ENCODE measurements at regions not wholly inside any gene's neighbourhood (a gene's known extent, or its start where the extent isn't known, plus 50 kb on each side); places are given as distances from the start of the nearest gene placed in this dataset.
"Not testable (repeated sequence)": the region's sequence is repeated elsewhere in the genome, so short reads cannot be mapped to it uniquely, and the experiment has no call there.

DNA sequence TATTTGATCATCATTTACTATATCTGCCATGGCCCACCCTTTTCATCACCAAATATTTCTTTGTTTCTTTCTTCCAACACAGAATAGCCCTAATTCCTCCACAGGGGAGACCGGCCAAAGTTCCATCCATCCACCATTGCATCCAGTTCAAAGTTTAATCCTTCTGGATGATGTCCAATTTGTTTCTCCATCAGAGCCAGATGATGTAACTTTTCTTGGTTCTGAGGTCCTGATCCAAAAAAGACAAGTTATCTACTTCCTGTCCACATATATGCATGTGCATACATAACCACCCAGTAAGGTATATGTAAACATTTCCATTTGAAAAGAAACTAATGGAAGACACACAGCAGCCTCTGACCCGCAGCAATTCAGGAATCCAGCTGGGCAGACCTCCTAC is 237.3 kb downstream of the SHOX2 start:
- FAIRE-seq = no peak
- TF ChIP-seq POLR2A (IDR thresholded peaks at IDR 0.05; ENCODE audit: low read depth, low read length) (no peak), SPI1 (IDR thresholded peaks at IDR 0.05; ENCODE audit: low read depth, low read length) (no peak), POLR2AphosphoS5 (IDR thresholded peaks at IDR 0.05; ENCODE audit: low read depth, low read length) (no peak), POU2F2 (IDR thresholded peaks at IDR 0.05; ENCODE audit: low read depth, low read length) (no peak), TAF1 (IDR thresholded peaks at IDR 0.05; ENCODE audit: low read depth, low read length) (no peak), PAX5 (IDR thresholded peaks at IDR 0.05; ENCODE audit: insufficient read depth, low read length, severe bottlenecking) (no peak)
- no peak for DNase-seq (ENCODE audit: insufficient read length, low spot score)

DNA sequence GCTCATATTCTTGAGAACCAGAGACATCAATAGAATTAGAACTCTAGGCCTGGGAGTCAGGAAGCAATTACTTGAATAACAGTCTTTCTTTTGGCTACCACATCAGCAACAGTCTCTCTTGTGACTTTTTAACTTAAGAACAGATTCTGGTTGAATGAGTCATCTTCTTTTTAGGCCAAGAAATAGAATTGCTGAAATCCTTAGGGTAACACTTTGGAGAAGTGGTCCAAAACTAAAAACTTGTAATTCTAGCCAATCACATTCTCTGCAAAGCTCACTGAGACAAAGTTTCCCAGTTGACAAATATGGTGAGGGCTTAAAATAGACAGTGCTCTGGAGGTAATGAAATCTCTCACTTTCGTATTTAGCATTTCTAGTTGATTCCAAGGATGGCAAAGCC is 238.0 kb downstream of the SHOX2 start:
- no peak for FAIRE-seq
- TF ChIP-seq SPI1 (IDR thresholded peaks at IDR 0.05; ENCODE audit: low read depth, low read length) = no peak
- no peak for TF ChIP-seq POLR2A (IDR thresholded peaks at IDR 0.05; ENCODE audit: low read depth, low read length)
- no peak for TF ChIP-seq PAX5 (IDR thresholded peaks at IDR 0.05; ENCODE audit: insufficient read depth, low read length, severe bottlenecking)
- DNase-seq (ENCODE audit: insufficient read length, low spot score) = no peak

DNA sequence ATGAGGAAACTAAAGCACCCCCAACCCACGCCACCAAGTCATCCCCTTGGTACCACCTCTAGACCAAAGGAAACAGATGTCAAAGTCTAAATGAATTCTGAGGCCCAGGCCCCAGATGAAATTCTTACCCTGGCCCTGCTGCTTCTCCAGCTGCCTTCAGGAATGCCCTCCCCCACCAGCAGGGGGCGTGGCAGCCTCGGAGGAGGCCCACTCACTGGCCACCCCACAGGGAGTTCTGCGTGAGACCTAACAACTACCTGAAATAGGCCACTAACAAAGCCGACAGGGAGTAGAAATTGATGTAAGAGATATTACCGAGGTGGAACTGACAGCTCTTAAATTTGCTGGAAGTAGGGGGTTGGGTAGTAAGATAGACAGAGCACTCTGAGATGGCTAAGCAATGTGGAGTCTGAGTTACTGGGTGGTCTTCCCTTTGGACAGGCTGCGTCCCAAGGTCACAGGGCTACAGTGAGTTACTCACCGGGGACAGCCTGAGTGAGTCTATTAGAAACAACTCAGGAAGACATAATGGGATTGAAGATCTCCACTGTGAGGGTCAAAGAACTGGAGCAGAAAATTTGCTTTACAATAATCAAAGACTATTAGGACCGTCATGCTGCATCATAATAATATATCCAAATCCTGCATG is 240.7 kb downstream of the SHOX2 start:
- peak; percentile 30 for DNase-seq (ENCODE audit: insufficient read length, low spot score)
- TF ChIP-seq POLR2AphosphoS5 (IDR thresholded peaks at IDR 0.05; ENCODE audit: low read depth, low read length) (no peak), POLR2A (IDR thresholded peaks at IDR 0.05; ENCODE audit: low read depth, low read length) (no peak), PAX5 (IDR thresholded peaks at IDR 0.05; ENCODE audit: insufficient read depth, low read length, severe bottlenecking) (no peak), SPI1 (IDR thresholded peaks at IDR 0.05; ENCODE audit: low read depth, low read length) (no peak), POU2F2 (IDR thresholded peaks at IDR 0.05; ENCODE audit: low read depth, low read length) (no peak), TAF1 (IDR thresholded peaks at IDR 0.05; ENCODE audit: low read depth, low read length) (no peak)
- FAIRE-seq = peak; percentile 71

DNA sequence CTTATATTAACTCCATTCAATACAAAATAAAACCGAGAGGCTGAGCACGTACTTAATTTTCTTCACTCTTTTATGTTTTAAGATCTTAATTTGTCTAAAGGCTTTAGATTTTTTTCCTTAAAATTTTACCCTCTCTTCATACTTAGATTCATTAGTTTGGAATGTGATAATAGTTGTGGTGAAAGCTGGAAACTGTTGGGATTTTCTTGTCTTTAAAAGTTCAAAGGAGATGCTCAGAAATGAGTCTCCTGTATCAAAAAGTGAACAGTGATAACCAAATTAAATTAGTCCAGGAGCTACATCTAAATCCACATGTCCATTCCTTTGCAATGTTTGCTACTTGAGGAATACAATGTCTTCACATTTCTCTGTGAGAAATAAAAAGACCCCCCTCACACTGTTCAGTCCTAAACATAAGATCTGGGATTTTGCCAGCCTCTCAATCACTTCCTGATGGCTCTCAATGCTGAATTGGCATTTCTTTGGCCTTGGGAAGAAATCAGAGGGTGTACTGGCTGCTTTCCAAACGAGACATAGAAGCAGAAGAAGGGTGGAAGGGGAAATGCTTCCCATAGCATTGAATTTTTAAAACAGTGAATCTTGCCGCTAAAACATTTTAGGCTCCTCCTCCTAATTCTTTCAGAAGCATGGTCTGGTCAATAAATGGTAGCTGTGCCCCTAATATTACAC is 245.0 kb downstream of the SHOX2 start:
- no peak for FAIRE-seq
- no peak for DNase-seq (ENCODE audit: insufficient read length, low spot score)
- TF ChIP-seq POLR2A (IDR thresholded peaks at IDR 0.05; ENCODE audit: low read depth, low read length) (no peak), POU2F2 (IDR thresholded peaks at IDR 0.05; ENCODE audit: low read depth, low read length) (no peak), PAX5 (IDR thresholded peaks at IDR 0.05; ENCODE audit: insufficient read depth, low read length, severe bottlenecking) (no peak), SPI1 (IDR thresholded peaks at IDR 0.05; ENCODE audit: low read depth, low read length) (no peak), POLR2AphosphoS5 (IDR thresholded peaks at IDR 0.05; ENCODE audit: low read depth, low read length) (no peak), TAF1 (IDR thresholded peaks at IDR 0.05; ENCODE audit: low read depth, low read length) (no peak)

DNA sequence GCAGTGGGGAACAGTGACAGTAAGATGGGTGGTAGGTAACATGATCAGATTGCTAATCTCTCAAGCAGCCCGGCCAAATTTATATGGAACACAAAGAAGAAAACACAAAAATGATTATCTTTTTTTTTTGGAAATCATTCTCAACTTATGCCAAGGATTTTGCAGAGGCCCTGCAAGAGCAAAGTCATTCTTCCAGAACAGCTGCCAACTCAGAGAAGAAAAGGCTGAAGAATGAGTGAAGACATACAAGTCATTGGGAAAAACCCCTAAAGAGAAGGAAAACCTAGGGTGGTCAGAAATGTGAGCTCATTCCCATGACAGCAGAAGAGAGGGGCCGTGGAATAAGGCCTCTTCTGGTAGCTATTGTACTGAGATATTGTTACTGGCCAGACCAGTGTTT is 246.7 kb downstream of the SHOX2 start:
- DNase-seq (ENCODE audit: insufficient read length, low spot score) = no peak
- FAIRE-seq = no peak
- TF ChIP-seq POU2F2 (IDR thresholded peaks at IDR 0.05; ENCODE audit: low read depth, low read length) = no peak
- no peak for TF ChIP-seq SPI1 (IDR thresholded peaks at IDR 0.05; ENCODE audit: low read depth, low read length)
- no peak for TF ChIP-seq PAX5 (IDR thresholded peaks at IDR 0.05; ENCODE audit: insufficient read depth, low read length, severe bottlenecking)
- no peak for TF ChIP-seq TAF1 (IDR thresholded peaks at IDR 0.05; ENCODE audit: low read depth, low read length)
- no peak for TF ChIP-seq POLR2AphosphoS5 (IDR thresholded peaks at IDR 0.05; ENCODE audit: low read depth, low read length)
- no peak for TF ChIP-seq POLR2A (IDR thresholded peaks at IDR 0.05; ENCODE audit: low read depth, low read length)

DNA sequence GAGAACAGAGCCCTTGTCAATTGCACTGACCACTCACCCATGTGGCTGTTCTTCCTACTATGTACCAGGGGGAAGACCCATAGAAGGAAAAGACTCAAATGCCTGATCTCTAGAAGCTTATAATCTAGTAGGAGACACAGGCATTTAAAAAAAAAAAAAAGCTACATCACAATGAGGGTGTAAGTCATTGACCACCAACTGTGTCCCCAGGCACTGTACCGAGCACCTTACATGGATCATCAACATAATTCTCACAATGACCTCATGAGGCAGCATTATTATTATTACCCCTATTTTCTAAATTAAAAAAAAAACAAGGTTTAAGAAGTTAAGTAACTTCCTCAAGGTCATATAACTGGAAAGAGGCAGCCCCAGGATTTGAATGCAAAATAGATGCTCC is 247.4 kb downstream of the SHOX2 start:
- TF ChIP-seq SPI1 (IDR thresholded peaks at IDR 0.05; ENCODE audit: low read depth, low read length) = no peak
- TF ChIP-seq PAX5 (IDR thresholded peaks at IDR 0.05; ENCODE audit: insufficient read depth, low read length, severe bottlenecking) = no peak
- no peak for TF ChIP-seq POLR2AphosphoS5 (IDR thresholded peaks at IDR 0.05; ENCODE audit: low read depth, low read length)
- no peak for TF ChIP-seq POLR2A (IDR thresholded peaks at IDR 0.05; ENCODE audit: low read depth, low read length)
- TF ChIP-seq TAF1 (IDR thresholded peaks at IDR 0.05; ENCODE audit: low read depth, low read length) = no peak
- TF ChIP-seq POU2F2 (IDR thresholded peaks at IDR 0.05; ENCODE audit: low read depth, low read length) = no peak
- DNase-seq (ENCODE audit: insufficient read length, low spot score) = no peak
- no peak for FAIRE-seq

GRCh38 chr3:157857440-157857839 is 248.8 kb downstream of the SHOX2 start:
- DNase-seq (ENCODE audit: insufficient read length, low spot score) = no peak
- TF ChIP-seq POU2F2 (IDR thresholded peaks at IDR 0.05; ENCODE audit: low read depth, low read length) (no peak), POLR2AphosphoS5 (IDR thresholded peaks at IDR 0.05; ENCODE audit: low read depth, low read length) (no peak), TAF1 (IDR thresholded peaks at IDR 0.05; ENCODE audit: low read depth, low read length) (no peak), POLR2A (IDR thresholded peaks at IDR 0.05; ENCODE audit: low read depth, low read length) (no peak), PAX5 (IDR thresholded peaks at IDR 0.05; ENCODE audit: insufficient read depth, low read length, severe bottlenecking) (no peak), SPI1 (IDR thresholded peaks at IDR 0.05; ENCODE audit: low read depth, low read length) (no peak)
- FAIRE-seq = no peak

DNA sequence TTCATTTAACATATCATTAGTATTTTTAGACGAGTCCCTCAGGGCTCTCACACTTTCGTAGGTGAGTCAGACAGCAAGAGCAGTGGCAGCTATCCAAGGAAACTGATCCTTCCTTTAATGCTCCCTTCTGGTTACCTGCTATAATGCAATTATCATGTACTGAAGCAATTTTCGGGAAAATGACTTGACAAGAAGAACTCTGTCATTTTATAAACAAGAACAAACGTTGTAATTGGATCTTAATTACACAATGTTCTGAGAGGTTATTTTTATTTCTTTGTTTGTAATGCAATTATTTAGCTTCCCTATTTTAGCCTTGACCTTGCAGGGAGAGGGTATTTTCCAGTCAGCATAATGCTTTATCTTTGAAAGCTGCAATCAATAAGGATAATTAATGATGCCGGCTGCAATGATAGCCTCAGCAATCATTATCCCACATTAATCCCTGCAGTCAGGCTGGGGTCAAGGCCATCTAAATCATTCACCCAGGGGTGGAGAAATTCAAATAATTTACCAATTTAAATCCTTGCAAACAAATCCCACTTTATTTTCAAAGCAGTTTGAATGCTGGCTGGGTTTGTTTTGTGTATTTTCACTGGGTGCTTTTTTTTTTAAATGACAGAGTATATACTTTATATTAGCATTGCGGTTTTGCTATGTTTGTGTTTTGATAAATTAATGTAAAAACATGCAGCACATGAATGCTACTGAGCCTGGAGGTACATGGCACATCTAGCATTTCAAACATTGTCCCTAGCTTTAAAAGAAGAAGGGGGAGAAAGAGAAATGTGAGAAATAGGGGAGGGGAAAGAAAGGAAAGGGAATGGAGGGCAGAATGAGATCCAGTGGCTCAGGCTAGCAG is 249.9 kb downstream of the SHOX2 start:
- FAIRE-seq = no peak
- TF ChIP-seq POLR2A (IDR thresholded peaks at IDR 0.05; ENCODE audit: low read depth, low read length) (no peak), TAF1 (IDR thresholded peaks at IDR 0.05; ENCODE audit: low read depth, low read length) (no peak), SPI1 (IDR thresholded peaks at IDR 0.05; ENCODE audit: low read depth, low read length) (no peak), PAX5 (IDR thresholded peaks at IDR 0.05; ENCODE audit: insufficient read depth, low read length, severe bottlenecking) (no peak), POLR2AphosphoS5 (IDR thresholded peaks at IDR 0.05; ENCODE audit: low read depth, low read length) (no peak), POU2F2 (IDR thresholded peaks at IDR 0.05; ENCODE audit: low read depth, low read length) (no peak)
- no peak for DNase-seq (ENCODE audit: insufficient read length, low spot score)

- not testable (repeated sequence) for DNase-seq (ENCODE audit: insufficient read length, low spot score); FAIRE-seq
Measured at GRCh38 chr3:157845839-157846238, 260.4 kb downstream of the SHOX2 start.

Data from GM12891 (cell line).